ENCODE measurements at regions not wholly inside any gene's neighbourhood (a gene's known extent, or its start where the extent isn't known, plus 50 kb on each side); places are given as distances from the start of the nearest gene placed in this dataset.

- Histone ChIP-seq H3K23ac (ENCODE audit: low read depth, low read length, poor library complexity) (no peak overlapping the region), H2BK15ac (ENCODE audit: low read length) (no peak overlapping the region), H2BK120ac (ENCODE audit: low read depth, low read length) (no peak overlapping the region), H3K14ac (ENCODE audit: low read length) (no peak overlapping the region), H3K4ac (ENCODE audit: low read length) (no peak overlapping the region), H3K4me2 (ENCODE audit: insufficient read depth, low read length, poor library complexity, severe bottlenecking) (no peak overlapping the region), H3K4me3 (ENCODE audit: low read length in 2 of 2) (no peak overlapping the region), H3K9ac (ENCODE audit: low read depth, low read length, poor library complexity) (no peak overlapping the region), H3K9me3 (replicated peaks in 1 of 2; ENCODE audit: control insufficient read depth in 2 of 2, insufficient read depth in 1 of 2, low read depth in 1 of 2, low read length in 2 of 2) (no peaks in the 10 kb centered on the region), H2BK12ac (ENCODE audit: low read length) (no peak overlapping the region), H2AFZ (ENCODE audit: low read length) (no peak overlapping the region), H2AK5ac (ENCODE audit: low read depth, low read length) (no peak overlapping the region), H3K36me3 (replicated peaks in 1 of 2; ENCODE audit: control insufficient read depth in 2 of 2, insufficient read depth in 2 of 2, low read length in 2 of 2) (no peaks in the 10 kb centered on the region), H3K79me1 (ENCODE audit: low read depth, low read length) (no peaks in the 10 kb centered on the region), H4K8ac (ENCODE audit: low read depth, low read length) (no peak overlapping the region), H4K91ac (ENCODE audit: low read depth, low read length, poor library complexity) (no peak overlapping the region), H2BK5ac (ENCODE audit: low read length) (no peak overlapping the region), H3K4me1 (ENCODE audit: control insufficient read depth in 2 of 2, insufficient read depth in 1 of 2, low read depth in 1 of 2, low read length in 2 of 2) (no peaks in the 10 kb centered on the region), H3K27ac (replicated peaks; ENCODE audit: low read length) (no peak overlapping the region), H3K18ac (ENCODE audit: low read length) (no peak overlapping the region), H3K27me3 (ENCODE audit: control insufficient read depth in 3 of 3, insufficient read depth in 3 of 3, low read depth in 1 of 3, low read length in 3 of 3) (no peaks in the 10 kb centered on the region)
- WGBS, 2 donors (ENCODE audit: extremely low coverage in 2 of 2, insufficient read length in 2 of 2, insufficient replicate concordance in 1 of 2), result no CpG with 5 or more reads among the region's 3 CpGs
- DNase-seq (ENCODE audit: low spot score), result no peak
Measured at GRCh38 chrX:7486505-7486904, 338.6 kb upstream of the PUDP start.

GRCh38 chrX:7485061-7485460 is 337.1 kb upstream of the PUDP start:
- Histone ChIP-seq H3K4me1 (ENCODE audit: control insufficient read depth in 2 of 2, insufficient read depth in 1 of 2, low read depth in 1 of 2, low read length in 2 of 2) (no peaks in the 10 kb centered on the region), H2AFZ (ENCODE audit: low read length) (no peak overlapping the region), H3K79me1 (ENCODE audit: low read depth, low read length) (no peaks in the 10 kb centered on the region), H3K18ac (ENCODE audit: low read length) (no peak overlapping the region), H3K27ac (replicated peaks; ENCODE audit: low read length) (no peak overlapping the region), H2BK12ac (ENCODE audit: low read length) (no peak overlapping the region), H3K23ac (ENCODE audit: low read depth, low read length, poor library complexity) (no peak overlapping the region), H3K9ac (ENCODE audit: low read depth, low read length, poor library complexity) (no peak overlapping the region), H2BK120ac (ENCODE audit: low read depth, low read length) (no peak overlapping the region), H3K27me3 (ENCODE audit: control insufficient read depth in 3 of 3, insufficient read depth in 3 of 3, low read depth in 1 of 3, low read length in 3 of 3) (no peaks in the 10 kb centered on the region), H3K14ac (ENCODE audit: low read length) (no peak overlapping the region), H3K36me3 (replicated peaks in 1 of 2; ENCODE audit: control insufficient read depth in 2 of 2, insufficient read depth in 2 of 2, low read length in 2 of 2) (no peaks in the 10 kb centered on the region), H2BK15ac (ENCODE audit: low read length) (no peak overlapping the region), H3K4ac (ENCODE audit: low read length) (no peak overlapping the region), H3K9me3 (replicated peaks in 1 of 2; ENCODE audit: control insufficient read depth in 2 of 2, insufficient read depth in 1 of 2, low read depth in 1 of 2, low read length in 2 of 2) (no peaks in the 10 kb centered on the region), H2BK5ac (ENCODE audit: low read length) (no peak overlapping the region), H4K8ac (ENCODE audit: low read depth, low read length) (no peak overlapping the region), H3K4me3 (ENCODE audit: low read length in 2 of 2) (no peak overlapping the region), H2AK5ac (ENCODE audit: low read depth, low read length) (no peak overlapping the region), H3K4me2 (ENCODE audit: insufficient read depth, low read length, poor library complexity, severe bottlenecking) (no peak overlapping the region), H4K91ac (ENCODE audit: low read depth, low read length, poor library complexity) (no peak overlapping the region)
- no CpG with 5 or more reads among the region's 1 CpG for WGBS, 2 donors (ENCODE audit: extremely low coverage in 2 of 2, insufficient read length in 2 of 2, insufficient replicate concordance in 1 of 2)
- DNase-seq (ENCODE audit: low spot score), result no peak

- Histone ChIP-seq H3K4me3 (ENCODE audit: low read length in 2 of 2) (no peak overlapping the region), H4K8ac (ENCODE audit: low read depth, low read length) (no peak overlapping the region), H3K27ac (replicated peaks; ENCODE audit: low read length) (no peak overlapping the region), H2BK5ac (ENCODE audit: low read length) (no peak overlapping the region), H2AFZ (ENCODE audit: low read length) (no peak overlapping the region), H4K91ac (ENCODE audit: low read depth, low read length, poor library complexity) (no peak overlapping the region), H2BK120ac (ENCODE audit: low read depth, low read length) (no peak overlapping the region), H3K79me1 (ENCODE audit: low read depth, low read length) (no peaks in the 10 kb centered on the region), H3K18ac (ENCODE audit: low read length) (no peak overlapping the region), H3K4me2 (ENCODE audit: insufficient read depth, low read length, poor library complexity, severe bottlenecking) (no peak overlapping the region), H3K4me1 (ENCODE audit: control insufficient read depth in 2 of 2, insufficient read depth in 1 of 2, low read depth in 1 of 2, low read length in 2 of 2) (no peaks in the 10 kb centered on the region), H3K9me3 (replicated peaks in 1 of 2; ENCODE audit: control insufficient read depth in 2 of 2, insufficient read depth in 1 of 2, low read depth in 1 of 2, low read length in 2 of 2) (no peaks in the 10 kb centered on the region), H2AK5ac (ENCODE audit: low read depth, low read length) (no peak overlapping the region), H3K4ac (ENCODE audit: low read length) (no peak overlapping the region), H2BK15ac (ENCODE audit: low read length) (no peak overlapping the region), H3K14ac (ENCODE audit: low read length) (no peak overlapping the region), H3K36me3 (replicated peaks in 1 of 2; ENCODE audit: control insufficient read depth in 2 of 2, insufficient read depth in 2 of 2, low read length in 2 of 2) (no peaks in the 10 kb centered on the region), H3K9ac (ENCODE audit: low read depth, low read length, poor library complexity) (no peak overlapping the region), H3K27me3 (ENCODE audit: control insufficient read depth in 3 of 3, insufficient read depth in 3 of 3, low read depth in 1 of 3, low read length in 3 of 3) (no peaks in the 10 kb centered on the region), H3K23ac (ENCODE audit: low read depth, low read length, poor library complexity) (no peak overlapping the region), H2BK12ac (ENCODE audit: low read length) (no peak overlapping the region)
- WGBS, 2 donors (ENCODE audit: extremely low coverage in 2 of 2, insufficient read length in 2 of 2, insufficient replicate concordance in 1 of 2), result no CpG with 5 or more reads among the region's 2 CpGs
- DNase-seq (ENCODE audit: low spot score), result no peak
Measured at GRCh38 chrX:7480721-7481120, 332.8 kb upstream of the PUDP start.

GRCh38 chrX:7462110-7462509 is 314.2 kb upstream of the PUDP start:
- no peak overlapping the region for H2BK5ac ChIP-seq (ENCODE audit: low read length)
- no peak for DNase-seq (ENCODE audit: low spot score)
- H2AFZ ChIP-seq (ENCODE audit: low read length), result no peak overlapping the region
- H2BK15ac ChIP-seq (ENCODE audit: low read length), result no peak overlapping the region
- no peak overlapping the region for H3K9ac ChIP-seq (ENCODE audit: low read depth, low read length, poor library complexity)
- no peaks in the 10 kb centered on the region for H3K9me3 ChIP-seq (replicated peaks in 1 of 2; ENCODE audit: control insufficient read depth in 2 of 2, insufficient read depth in 1 of 2, low read depth in 1 of 2, low read length in 2 of 2)
- H3K4me1 ChIP-seq (ENCODE audit: control insufficient read depth in 2 of 2, insufficient read depth in 1 of 2, low read depth in 1 of 2, low read length in 2 of 2), result no peaks in the 10 kb centered on the region
- no peak overlapping the region for H2BK120ac ChIP-seq (ENCODE audit: low read depth, low read length)
- H3K18ac ChIP-seq (ENCODE audit: low read length), result no peak overlapping the region
- H2AK5ac ChIP-seq (ENCODE audit: low read depth, low read length), result no peak overlapping the region
- H3K4ac ChIP-seq (ENCODE audit: low read length), result no peak overlapping the region
- H3K27ac ChIP-seq (replicated peaks; ENCODE audit: low read length), result no peak overlapping the region
- H3K4me2 ChIP-seq (ENCODE audit: insufficient read depth, low read length, poor library complexity, severe bottlenecking), result no peak overlapping the region
- no peak overlapping the region for H3K4me3 ChIP-seq (ENCODE audit: low read length in 2 of 2)
- no peak overlapping the region for H4K8ac ChIP-seq (ENCODE audit: low read depth, low read length)
- H3K27me3 ChIP-seq (ENCODE audit: control insufficient read depth in 3 of 3, insufficient read depth in 3 of 3, low read depth in 1 of 3, low read length in 3 of 3), result no peaks in the 10 kb centered on the region
- H2BK12ac ChIP-seq (ENCODE audit: low read length), result no peak overlapping the region
- no peak overlapping the region for H3K14ac ChIP-seq (ENCODE audit: low read length)
- no peaks in the 10 kb centered on the region for H3K36me3 ChIP-seq (replicated peaks in 1 of 2; ENCODE audit: control insufficient read depth in 2 of 2, insufficient read depth in 2 of 2, low read length in 2 of 2)
- H3K79me1 ChIP-seq (ENCODE audit: low read depth, low read length), result no peaks in the 10 kb centered on the region
- no peak overlapping the region for H4K91ac ChIP-seq (ENCODE audit: low read depth, low read length, poor library complexity)
- no peak overlapping the region for H3K23ac ChIP-seq (ENCODE audit: low read depth, low read length, poor library complexity)
- WGBS, 2 donors (ENCODE audit: extremely low coverage in 2 of 2, insufficient read length in 2 of 2, insufficient replicate concordance in 1 of 2), result no CpG with 5 or more reads among the region's 6 CpGs
